HG03064 (cell line): ENCODE measurements at regions not wholly inside any gene's neighbourhood (a gene's known extent, or its start where the extent isn't known, plus 50 kb on each side); places are given as distances from the start of the nearest gene placed in this dataset.

ENCODE experiments used
- ATAC-seq: cut with Tn5 transposase; IDR thresholded peaks from one replicate; pipeline ENCODE4 v1.9.1; 2021; ENCODE audit warnings: low read depth; ENCODE audit not compliant: unreplicated experiment

- ATAC-seq = no peak
Observed at GRCh38 chr15:70200511-70201424, 103.1 kb upstream of the TLE3 start.

DNA sequence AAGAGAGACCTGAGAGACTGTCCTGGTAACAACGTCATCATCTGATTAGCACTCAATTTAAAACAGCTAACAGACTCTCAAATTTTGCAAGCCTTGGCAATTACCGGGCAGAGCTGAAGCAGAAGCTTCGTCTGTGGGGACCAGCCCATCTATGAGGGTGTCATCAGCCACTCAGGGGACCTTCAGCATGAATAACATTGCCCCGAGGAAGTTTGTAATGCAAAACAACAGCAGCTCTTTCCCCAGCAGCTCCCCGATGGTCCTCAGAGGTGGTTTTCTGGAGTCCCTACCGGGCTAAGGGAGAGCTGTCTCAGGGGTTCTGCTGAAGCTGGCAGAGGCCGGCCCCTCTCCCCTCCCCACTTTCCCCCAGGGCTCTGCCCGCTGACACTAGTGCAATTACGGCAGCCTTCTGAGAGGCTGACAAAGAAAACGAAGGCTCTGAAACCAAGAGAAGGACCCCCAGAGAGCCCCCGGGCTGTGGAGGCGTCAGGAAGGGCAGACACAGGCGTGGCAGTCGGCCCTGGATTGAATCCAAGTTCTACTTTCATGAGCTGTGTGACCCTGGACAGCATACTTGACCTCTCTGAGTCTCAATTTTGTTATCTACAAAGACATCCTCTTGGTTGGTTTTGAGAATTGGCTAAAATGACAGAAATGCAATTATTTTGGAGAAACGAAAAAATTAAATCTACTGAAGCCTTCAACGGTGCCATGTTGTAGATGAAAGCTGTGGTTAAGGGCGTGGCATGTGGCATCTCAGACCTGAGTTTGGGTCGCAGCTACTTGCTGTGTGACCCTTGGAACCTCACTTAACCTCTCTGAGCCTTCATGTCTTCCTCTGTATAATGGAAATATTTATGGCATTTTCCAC, 102.1 kb upstream of the TLE3 start:
- ATAC-seq = no peak

DNA sequence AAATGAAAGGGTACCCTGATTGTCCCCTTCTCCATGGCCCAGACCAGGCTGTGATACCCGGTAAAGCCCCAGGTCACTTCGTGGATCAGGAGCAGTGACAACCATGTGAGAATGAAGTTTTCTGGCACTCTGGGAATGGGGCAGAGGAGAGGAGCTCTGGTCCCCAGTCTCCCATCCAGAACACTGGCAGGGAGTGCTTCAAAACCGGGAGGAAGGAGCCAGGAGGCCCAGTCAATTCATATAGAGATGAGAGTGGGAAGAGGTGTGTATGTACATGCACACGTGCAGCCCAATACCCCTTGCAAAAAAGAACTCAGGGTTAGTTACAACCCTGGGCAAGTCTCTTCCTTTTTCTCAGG, 101.4 kb upstream of the TLE3 start:
- no peak for ATAC-seq

GRCh38 chr15:70198441-70199123, 100.9 kb upstream of the TLE3 start:
- no peak for ATAC-seq

GRCh38 chr15:70197945-70198361, 100.2 kb upstream of the TLE3 start:
- no peak for ATAC-seq

DNA sequence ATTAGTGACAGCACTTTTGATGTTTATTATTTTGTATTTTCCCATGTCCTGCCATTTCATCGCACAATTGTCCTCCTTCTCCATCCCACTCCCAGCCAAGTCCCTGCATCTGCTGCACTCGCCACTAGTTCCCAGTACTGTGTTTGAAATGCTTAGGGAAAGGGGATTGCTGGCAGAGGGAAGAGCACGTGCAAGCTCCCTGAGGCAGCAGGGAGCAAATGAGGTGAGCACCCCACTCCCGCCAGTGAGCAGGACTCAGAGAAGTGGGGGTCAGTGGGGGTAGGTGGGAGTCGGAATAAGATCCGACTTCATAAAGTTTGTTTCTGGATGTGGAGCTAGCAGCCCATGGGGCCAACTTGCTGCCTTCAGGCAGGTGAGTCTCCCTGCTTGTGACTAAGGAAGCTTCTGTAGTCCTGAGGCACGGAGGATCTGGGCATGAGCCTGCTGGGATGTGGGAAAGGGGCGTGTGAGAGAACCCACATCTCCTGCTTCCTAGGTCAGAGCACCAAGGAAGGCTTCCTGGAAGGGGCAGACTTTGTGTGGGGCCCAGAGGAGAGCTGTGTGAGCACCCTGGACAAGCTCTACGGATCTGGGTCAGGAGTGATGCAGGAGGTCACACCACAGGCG, 99.7 kb upstream of the TLE3 start:
- no peak for ATAC-seq

GRCh38 chr15:70196372-70197316, 98.9 kb upstream of the TLE3 start:
- ATAC-seq = peak; percentile 75

DNA sequence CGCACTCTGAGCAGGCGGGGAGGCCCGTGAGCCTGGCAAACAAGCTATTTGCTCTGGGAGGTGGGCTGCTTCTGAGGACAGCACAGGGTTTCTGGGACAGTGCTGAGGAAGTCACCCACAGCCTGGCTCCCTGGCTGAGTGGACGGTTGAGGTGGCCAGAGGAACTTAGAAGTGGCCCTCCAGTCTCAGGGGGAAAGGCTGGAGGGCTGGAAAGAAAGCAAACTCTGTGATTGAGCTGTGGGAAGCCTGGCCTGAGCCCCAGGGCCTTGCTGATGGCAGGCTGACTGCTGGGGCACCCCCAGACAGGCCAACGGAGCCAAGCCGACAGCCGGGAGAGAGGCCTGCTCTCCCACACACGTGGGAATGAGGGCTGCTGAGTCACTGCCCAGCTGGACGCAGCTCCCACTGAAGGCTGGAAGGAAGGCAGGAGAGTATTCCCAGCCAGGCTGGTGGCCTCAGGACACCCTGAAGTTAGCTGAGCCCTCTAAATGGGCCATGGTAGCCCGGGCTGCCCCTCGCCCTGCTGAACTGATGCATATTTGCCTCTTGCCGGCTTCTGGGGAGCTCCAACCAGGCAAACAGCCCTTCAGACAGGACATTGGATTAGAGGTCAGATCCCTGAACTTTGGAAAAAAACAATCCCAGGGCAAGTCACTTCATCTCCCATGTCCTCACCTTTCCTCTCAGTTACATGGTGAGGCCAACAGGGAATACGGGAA, 98.0 kb upstream of the TLE3 start:
- no peak for ATAC-seq

GRCh38 chr15:70195171-70195570, 97.5 kb upstream of the TLE3 start:
- no peak for ATAC-seq

DNA sequence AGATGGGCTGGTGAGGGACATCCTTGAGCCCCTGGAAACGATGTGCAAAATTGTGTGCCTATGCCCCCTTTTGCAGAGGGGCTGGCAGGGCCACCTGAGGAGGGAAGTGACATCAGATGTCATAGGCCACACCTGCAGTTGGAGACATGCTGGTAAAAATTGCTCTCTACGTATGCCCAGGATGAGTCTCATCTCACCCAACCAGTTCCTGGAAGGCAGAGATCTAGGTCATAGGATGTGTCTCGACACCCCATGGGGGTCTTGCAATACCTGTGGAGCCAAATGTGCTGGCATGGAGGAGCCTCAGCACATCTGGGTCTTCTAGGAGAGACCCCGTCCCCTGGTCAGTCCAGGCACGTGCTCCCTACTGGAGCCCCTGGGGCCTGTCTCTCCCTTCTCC, 96.5 kb upstream of the TLE3 start:
- no peak for ATAC-seq

DNA sequence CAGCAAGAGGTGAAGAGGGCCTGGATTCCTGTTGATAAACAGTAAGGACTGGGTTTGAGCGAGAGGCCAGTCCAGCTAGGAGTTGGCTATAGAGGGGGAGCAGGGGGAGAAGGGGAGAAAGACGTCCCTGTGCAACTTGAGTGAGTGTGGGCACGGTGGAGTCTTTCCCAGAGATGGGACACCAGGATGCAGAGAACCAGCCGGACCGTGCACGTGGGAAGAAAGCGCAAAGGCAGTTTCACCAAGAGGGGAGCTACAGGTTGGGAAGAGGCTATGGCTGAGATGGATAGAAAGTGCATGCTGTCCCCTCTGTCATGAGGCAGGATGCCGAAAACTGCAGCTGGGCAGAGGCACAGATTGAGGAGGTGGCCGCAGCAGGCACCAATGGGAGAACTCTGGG, 96.0 kb upstream of the TLE3 start:
- no peak for ATAC-seq

GRCh38 chr15:70192490-70192889, 94.8 kb upstream of the TLE3 start:
- ATAC-seq = no peak

DNA sequence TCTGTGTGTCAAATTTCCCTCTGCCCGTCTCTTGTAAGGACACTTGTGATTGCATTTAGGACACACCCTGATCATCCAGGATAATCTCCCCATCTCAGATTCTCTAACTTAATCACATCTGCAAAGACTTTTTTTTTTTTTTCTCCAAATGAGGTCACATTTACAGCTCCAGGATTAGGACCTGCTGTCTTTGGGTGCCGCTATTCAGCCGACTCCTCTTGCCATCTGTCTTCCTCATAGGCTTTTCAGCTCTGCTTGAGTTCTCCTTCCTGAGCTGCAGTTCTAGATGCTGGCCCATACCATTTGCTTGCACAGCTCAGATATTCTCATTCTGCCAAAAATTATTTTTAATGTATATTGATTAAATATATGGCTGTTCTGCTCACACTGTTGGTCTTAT, 94.3 kb upstream of the TLE3 start:
- no peak for ATAC-seq

DNA sequence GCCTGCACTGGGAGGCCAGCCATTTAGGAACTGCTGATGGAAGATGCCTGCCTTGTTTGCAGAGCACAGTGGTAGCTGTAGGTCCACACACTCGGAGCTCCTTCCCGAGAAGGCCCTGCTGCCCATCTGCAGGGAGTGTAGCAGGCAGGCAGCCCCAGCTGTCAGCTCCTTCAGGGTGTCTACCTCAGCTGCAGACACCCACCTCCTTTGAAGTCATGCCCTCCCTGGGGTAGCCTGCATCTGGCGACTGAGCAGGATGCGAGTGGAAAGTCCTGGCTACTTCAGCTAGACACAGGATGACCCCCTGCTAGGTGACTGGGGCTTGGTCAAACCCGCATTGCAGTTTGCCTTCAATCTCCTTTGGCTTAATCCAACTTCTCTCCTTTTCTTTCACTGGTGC, 93.2 kb upstream of the TLE3 start:
- ATAC-seq = no peak

- ATAC-seq = no peak
Observed at GRCh38 chr15:70189826-70190695, 92.3 kb upstream of the TLE3 start.

- ATAC-seq = no peak
Observed at GRCh38 chr15:70188286-70188685, 90.6 kb upstream of the TLE3 start.

DNA sequence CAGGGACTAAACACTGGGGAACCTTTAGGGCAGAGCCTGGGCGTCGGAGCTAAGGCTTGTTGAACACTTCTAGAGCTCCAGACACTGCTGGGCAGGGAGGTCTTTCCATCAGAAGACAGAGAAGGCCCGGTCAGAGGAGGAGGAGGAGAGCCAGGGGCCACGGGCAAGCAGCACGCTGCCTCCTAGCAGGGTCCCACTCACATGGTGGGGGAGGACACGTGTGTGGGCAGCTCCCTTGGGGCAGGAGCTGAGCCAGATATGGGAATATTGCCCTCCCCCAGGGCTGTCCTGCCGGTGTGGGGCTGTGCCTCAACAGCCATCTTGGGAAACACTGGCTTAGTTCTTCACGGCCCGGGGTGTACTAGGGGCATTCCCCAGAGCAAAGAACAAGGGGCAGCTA, 89.6 kb upstream of the TLE3 start:
- ATAC-seq = no peak

DNA sequence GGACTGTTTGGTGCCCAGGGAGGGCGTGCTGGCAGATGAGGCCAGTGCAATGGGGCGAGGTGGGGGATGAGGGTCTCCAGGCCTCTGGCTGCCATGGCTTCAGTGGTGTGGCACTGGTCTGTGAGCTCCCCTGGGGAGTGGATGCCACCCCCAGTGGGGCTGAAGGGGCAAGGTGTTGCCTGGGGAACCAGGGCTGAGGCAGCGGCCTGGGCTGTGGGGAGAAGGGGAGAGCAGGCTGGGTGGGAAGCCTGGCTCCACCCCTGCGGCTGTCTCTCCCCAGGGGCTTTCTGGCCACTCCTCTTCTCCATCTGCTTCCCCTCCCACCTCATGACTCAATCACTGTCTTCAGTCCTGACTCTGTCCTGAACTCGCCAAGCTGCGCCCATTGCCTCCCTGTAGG, 88.4 kb upstream of the TLE3 start:
- ATAC-seq = no peak
